Endodermal cell (in vitro differentiated cells): ENCODE measurements at regions not wholly inside any gene's neighbourhood (a gene's known extent, or its start where the extent isn't known, plus 50 kb on each side); places are given as distances from the start of the nearest gene placed in this dataset.
"Not testable (repeated sequence)": the region's sequence is repeated elsewhere in the genome, so short reads cannot be mapped to it uniquely, and the experiment has no call there.

Experiments
- DNase-seq: peaks from one replicate; pipeline ENCODE4 v3.0.0-alpha.2; 2017
- H3K27ac ChIP-seq: 2 replicates; pipeline ENCODE4 v1.5.1; 2013; ENCODE audit warnings: mild to moderate bottlenecking, low read depth, low read length, moderate library complexity
- H3K27me3 ChIP-seq: 2 replicates; pipeline ENCODE4 v1.6.1; 2013; ENCODE audit warnings: mild to moderate bottlenecking, low read length, moderate library complexity; ENCODE audit not compliant: insufficient read depth, control insufficient read depth, poor library complexity, severe bottlenecking
- H3K36me3 ChIP-seq: 2 replicates; pipeline ENCODE4 v1.7.0; 2013; ENCODE audit warnings: mild to moderate bottlenecking, low read length, moderate library complexity; ENCODE audit not compliant: control insufficient read depth, insufficient read depth
- H3K4me1 ChIP-seq: one replicate; pipeline ENCODE4 v1.7.0; 2013; ENCODE audit warnings: low read length; ENCODE audit not compliant: control insufficient read depth, insufficient read depth
- H3K4me3 ChIP-seq: 2 replicates; pipeline ENCODE4 v1.5.1; 2013; ENCODE audit warnings: mild to moderate bottlenecking, low read length, moderate library complexity
- H3K9ac ChIP-seq: 2 replicates; pipeline ENCODE4 v1.6.1; 2013; ENCODE audit warnings: mild to moderate bottlenecking, low read length, moderate library complexity; ENCODE audit not compliant: poor library complexity, severe bottlenecking; ENCODE audit errors: extremely low read depth
- H3K9me3 ChIP-seq: 2 replicates; pipeline ENCODE4 v1.6.1; 2013; ENCODE audit warnings: mild to moderate bottlenecking, low read length, moderate library complexity; ENCODE audit not compliant: control insufficient read depth
- H3K27ac Mint-ChIP-seq: 2 replicates; pipeline ENCODE4 v1.8.0; 2020; ENCODE audit warnings: mixed read lengths
- H3K27me3 Mint-ChIP-seq: 2 replicates; pipeline ENCODE4 v1.8.0; 2021; ENCODE audit warnings: mild to moderate bottlenecking, mixed read lengths; ENCODE audit not compliant: insufficient read depth
- H3K36me3 Mint-ChIP-seq: 2 replicates; pipeline ENCODE4 v1.8.0; 2020; ENCODE audit warnings: low read depth, mixed read lengths
- H3K4me1 Mint-ChIP-seq: 2 replicates; pipeline ENCODE4 v1.8.0; 2020; ENCODE audit warnings: mixed read lengths
- H3K4me3 Mint-ChIP-seq: 2 replicates; pipeline ENCODE4 v1.8.0; 2020; ENCODE audit warnings: mild to moderate bottlenecking, moderate library complexity, mixed read lengths
- H3K9me3 Mint-ChIP-seq: 2 replicates; pipeline ENCODE4 v1.8.0; 2020; ENCODE audit warnings: mild to moderate bottlenecking, mixed read lengths
- WGBS, 2 experiments: methylation state at CpG; one replicate each; pipeline versions ENCODE4 v1.1.5 to v1.1.7; 2013; ENCODE audit warnings: missing lambda C conversion rate in 2 of 2, mixed read lengths in 1 of 2; ENCODE audit not compliant: insufficient coverage in 1 of 2, insufficient read length in 1 of 2; 5-methylcytosine and 5-hydroxymethylcytosine counted together
- TF ChIP-seq, protein P1 (sequence below): fragments of 200-600 bp; sonication (generic); conservative IDR thresholded peaks from 2 replicates; pipeline ENCODE4 v1.5.0; 2021; ENCODE audit warnings: antibody characterized with exemption, mild to moderate bottlenecking

DNA sequence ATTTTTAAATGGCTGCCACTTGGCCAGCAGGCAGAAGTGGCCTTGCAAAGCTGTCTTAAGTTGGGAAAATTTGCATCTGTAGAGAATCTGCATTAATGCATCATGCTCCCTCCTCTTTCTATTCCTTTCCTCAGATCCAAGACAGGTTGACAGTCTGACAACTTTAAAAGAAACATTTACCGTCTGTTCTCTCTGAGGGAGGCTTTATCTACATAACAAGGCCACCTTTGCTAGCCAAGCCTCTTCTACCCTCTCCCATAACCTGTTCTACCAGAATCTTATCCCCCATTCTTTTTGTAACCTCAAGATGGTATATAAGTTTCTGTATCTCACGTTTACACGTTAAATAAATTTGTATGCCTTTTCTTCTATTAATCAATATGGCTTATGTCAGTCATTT is 271.9 kb downstream of the OSTF1 start:
- H3K36me3 Mint-ChIP-seq, result peaks cover 12% of the 10 kb centered on the region
- peaks cover 54% of the 10 kb centered on the region for H3K9me3 Mint-ChIP-seq
- peaks cover 2% of the 10 kb centered on the region for H3K27me3 Mint-ChIP-seq
- H3K4me3 ChIP-seq, result peak overlapping the region; percentile 54
- DNase-seq, result no peak
- peaks cover 57% of the 10 kb centered on the region for H3K9me3 ChIP-seq
- no peaks in the 10 kb centered on the region for H3K4me1 ChIP-seq
- 91 to 100% methylated on average over 1 to 3 of the region's 3 CpGs for WGBS, 2 experiments
- no peak overlapping the region for H3K9ac ChIP-seq
- no peak overlapping the region for H3K27ac Mint-ChIP-seq
- TF ChIP-seq, protein P1, sequence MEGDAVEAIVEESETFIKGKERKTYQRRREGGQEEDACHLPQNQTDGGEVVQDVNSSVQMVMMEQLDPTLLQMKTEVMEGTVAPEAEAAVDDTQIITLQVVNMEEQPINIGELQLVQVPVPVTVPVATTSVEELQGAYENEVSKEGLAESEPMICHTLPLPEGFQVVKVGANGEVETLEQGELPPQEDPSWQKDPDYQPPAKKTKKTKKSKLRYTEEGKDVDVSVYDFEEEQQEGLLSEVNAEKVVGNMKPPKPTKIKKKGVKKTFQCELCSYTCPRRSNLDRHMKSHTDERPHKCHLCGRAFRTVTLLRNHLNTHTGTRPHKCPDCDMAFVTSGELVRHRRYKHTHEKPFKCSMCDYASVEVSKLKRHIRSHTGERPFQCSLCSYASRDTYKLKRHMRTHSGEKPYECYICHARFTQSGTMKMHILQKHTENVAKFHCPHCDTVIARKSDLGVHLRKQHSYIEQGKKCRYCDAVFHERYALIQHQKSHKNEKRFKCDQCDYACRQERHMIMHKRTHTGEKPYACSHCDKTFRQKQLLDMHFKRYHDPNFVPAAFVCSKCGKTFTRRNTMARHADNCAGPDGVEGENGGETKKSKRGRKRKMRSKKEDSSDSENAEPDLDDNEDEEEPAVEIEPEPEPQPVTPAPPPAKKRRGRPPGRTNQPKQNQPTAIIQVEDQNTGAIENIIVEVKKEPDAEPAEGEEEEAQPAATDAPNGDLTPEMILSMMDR, result no peak
- H3K4me3 Mint-ChIP-seq, result no peak overlapping the region
- no peaks in the 10 kb centered on the region for H3K36me3 ChIP-seq
- H3K27ac ChIP-seq, result no peak overlapping the region
- H3K4me1 Mint-ChIP-seq, result peaks cover 16% of the 10 kb centered on the region
- H3K27me3 ChIP-seq, result no peaks in the 10 kb centered on the region

DNA sequence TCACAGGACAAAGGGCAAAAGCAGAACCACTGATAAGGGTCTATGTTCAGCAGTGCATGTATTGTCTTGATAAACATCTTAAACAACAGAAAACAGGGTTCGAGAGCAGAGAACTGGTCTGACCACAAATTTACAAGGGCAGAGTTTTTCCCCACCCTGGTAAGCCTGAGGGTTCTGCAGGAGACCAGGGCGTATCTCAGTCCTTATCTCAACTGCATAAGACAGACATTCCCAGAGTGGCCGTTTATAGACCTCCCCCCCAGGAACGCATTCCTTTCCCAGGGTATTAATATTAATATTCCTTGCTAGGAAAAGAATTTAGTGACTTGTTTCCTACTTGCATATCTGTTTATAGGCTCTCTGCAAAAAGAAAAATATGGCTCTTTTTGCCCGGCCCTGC is 274.1 kb downstream of the OSTF1 start:
- not testable (repeated sequence) for H3K4me3 Mint-ChIP-seq, H3K4me1 ChIP-seq, H3K27me3 Mint-ChIP-seq, H3K27ac Mint-ChIP-seq, H3K4me1 Mint-ChIP-seq, H3K27ac ChIP-seq, DNase-seq, H3K9ac ChIP-seq, H3K27me3 ChIP-seq, H3K36me3 ChIP-seq
- 89 to 100% methylated on average over 1 to 5 of the region's 5 CpGs for WGBS, 2 experiments
- Mint-ChIP-seq H3K36me3 (peaks cover 12% of the 10 kb centered on the region), H3K9me3 (peaks cover 54% of the 10 kb centered on the region)
- Histone ChIP-seq H3K4me3 (peak overlapping the region; percentile 64), H3K9me3 (peaks cover 48% of the 10 kb centered on the region)

DNA sequence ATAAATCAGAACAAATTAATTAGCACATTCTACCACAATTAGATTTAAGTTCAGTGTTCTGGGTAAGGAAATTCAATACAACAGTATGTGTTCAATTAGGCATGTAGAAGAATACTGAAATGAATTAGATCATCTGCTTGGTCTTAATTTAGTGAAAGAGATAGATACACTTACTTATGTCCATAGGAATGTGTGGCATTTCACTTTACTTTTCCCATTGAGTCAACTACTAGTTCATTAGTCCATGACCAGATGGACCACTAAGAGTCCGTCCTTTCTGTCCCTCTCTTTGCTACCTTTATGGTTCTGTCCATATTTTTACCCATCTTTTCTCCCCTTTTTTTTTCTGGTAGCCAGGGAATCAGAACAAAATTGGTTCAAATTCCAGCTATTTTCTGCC is 276.9 kb downstream of the OSTF1 start:
- no peak for DNase-seq
- Histone ChIP-seq H3K9me3 (peaks cover 41% of the 10 kb centered on the region), H3K36me3 (no peaks in the 10 kb centered on the region), H3K4me3 (no peak overlapping the region), H3K9ac (no peak overlapping the region), H3K4me1 (no peaks in the 10 kb centered on the region), H3K27ac (no peak overlapping the region), H3K27me3 (no peaks in the 10 kb centered on the region)
- Mint-ChIP-seq H3K9me3 (peaks cover 41% of the 10 kb centered on the region), H3K27ac (no peak overlapping the region), H3K4me1 (no peaks in the 10 kb centered on the region), H3K27me3 (peaks cover 2% of the 10 kb centered on the region), H3K36me3 (peaks cover 12% of the 10 kb centered on the region), H3K4me3 (no peak overlapping the region)
- WGBS, 2 experiments, result 90 to 100% methylated on average over 1 of the region's 1 CpG
- TF ChIP-seq, protein P1, result no peak

DNA sequence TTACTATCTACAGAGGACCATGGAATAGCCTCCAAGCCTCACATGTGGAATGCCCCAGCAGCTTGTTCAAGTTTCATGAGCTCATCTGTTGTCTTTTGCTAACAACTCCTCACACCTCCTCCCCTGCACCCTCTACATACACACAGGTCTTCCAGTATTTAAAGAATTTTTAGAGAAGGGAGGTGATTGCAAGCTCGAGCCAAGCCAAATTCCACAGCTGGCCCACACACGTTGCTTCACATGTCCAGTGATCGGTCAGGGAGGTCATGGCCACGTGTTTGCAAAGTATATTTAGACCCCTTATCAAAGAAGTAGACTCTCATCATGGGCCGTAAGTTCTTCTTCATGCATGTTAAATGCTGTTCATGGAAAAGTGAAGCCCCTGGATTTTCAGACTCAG is 281.7 kb downstream of the OSTF1 start:
- 70 to 73% methylated on average over 2 to 5 of the region's 5 CpGs for WGBS, 2 experiments
- H3K36me3 ChIP-seq, result no peaks in the 10 kb centered on the region
- Mint-ChIP-seq H3K9me3 (peaks cover 2% of the 10 kb centered on the region), H3K27me3 (no peaks in the 10 kb centered on the region), H3K4me3 (no peak overlapping the region), H3K36me3 (no peaks in the 10 kb centered on the region), H3K27ac (peak overlapping the region; percentile 36), H3K4me1 (no peaks in the 10 kb centered on the region)
- H3K27ac ChIP-seq, result no peak overlapping the region
- H3K9me3 ChIP-seq, result no peaks in the 10 kb centered on the region
- DNase-seq, result no peak
- H3K4me1 ChIP-seq, result no peaks in the 10 kb centered on the region
- no peaks in the 10 kb centered on the region for H3K27me3 ChIP-seq
- H3K9ac ChIP-seq, result no peak overlapping the region
- TF ChIP-seq, protein P1, result no peak
- no peak overlapping the region for H3K4me3 ChIP-seq
